CD4-positive, alpha-beta T cell treated with Interleukin-4 for 4 hours (primary cell): ENCODE measurements at regions not wholly inside any gene's neighbourhood (a gene's known extent, or its start where the extent isn't known, plus 50 kb on each side); places are given as distances from the start of the nearest gene placed in this dataset.
"Not testable (repeated sequence)": the region's sequence is repeated elsewhere in the genome, so short reads cannot be mapped to it uniquely, and the experiment has no call there.

Experiments used
- DNase-seq: peaks from one replicate; pipeline ENCODE4 v3.0.0-alpha.2; 2020

DNA sequence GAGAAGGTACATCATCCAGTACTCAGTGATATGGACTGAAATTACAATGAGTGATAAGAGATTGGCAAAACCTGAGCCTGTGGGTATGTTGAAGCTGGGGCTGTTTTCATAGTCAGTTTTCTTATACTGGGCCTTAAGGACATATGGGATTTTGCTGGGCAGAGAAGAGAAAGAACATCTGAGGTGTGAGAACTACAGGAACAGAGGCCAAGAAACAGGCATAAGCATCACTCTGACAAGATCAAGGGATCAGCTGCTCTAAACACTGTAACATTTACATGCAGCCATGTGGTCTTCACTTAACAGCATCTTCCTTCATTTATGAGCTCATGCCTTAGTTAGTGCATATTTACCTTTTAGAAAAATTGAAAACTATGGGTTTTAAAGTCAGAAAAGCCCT lies 220.0 kb downstream of the TRIM36 start:
- DNase-seq: no peak

DNA sequence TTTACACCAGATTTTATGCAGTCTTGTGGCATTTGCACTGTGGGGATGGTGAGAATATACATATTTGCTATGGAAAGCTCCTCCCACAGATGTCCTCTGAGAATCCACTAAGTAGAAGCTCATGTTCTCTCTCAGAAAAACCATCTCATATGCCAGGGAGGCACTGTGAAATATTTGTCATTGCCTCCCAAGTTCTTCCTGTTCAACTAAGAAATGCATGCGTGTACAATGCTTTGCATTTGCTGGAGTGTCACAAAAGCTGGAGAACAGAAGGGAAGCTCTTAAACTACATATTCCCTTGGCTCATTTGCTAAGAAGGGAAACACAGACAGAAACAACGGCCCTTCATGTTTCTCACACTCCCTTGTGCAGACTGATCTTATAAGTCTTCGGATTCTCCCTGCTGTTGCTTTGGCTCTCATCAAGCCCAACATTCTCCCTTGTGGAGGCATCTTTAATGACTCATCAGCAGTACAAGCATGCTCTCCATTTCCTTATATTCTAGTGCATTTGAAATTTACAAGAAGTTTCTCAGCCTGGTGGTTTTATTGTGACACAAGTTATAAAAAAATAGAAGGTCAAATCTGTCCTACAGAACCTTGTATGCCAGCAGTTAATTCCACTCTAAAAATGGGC lies 220.6 kb downstream of the TRIM36 start:
- no peak for DNase-seq

DNA sequence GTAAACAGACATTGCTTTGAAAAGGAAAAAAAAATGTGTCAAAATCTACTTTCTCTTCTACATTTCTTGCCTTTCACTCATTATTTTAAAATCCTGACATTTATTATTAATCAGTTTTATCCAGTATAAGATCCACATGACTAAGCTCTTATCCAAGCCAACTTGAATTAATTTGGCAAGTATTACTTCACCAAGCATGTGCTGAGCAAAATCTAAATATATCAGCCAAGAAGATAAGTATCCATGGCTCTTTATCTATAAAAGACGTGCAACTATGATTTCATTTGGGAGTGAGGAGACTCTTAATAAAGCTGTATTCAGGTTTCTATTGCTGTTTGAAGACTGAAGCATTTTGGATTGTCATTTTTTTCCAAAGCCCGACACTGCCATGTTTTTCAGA lies 221.3 kb downstream of the TRIM36 start:
- no peak for DNase-seq

DNA sequence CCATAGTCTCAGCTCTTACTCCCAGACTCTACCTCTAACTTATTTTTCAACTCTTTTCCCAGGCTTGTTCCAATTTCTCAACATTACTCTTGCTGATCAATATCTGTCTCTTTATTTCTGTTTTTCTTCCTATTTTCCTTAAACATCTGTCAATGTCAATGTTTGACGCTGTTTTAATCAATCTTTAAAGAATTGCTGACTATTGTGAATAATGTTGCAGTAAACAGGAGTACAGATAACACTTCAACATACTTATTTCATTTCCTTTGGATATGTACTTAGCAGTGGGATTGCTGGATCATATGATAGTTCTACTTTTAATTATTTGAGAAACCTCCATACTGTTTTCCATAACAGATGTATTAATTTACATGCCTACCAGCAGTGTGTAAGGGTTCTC lies 229.0 kb downstream of the TRIM36 start:
- no peak for DNase-seq

DNA sequence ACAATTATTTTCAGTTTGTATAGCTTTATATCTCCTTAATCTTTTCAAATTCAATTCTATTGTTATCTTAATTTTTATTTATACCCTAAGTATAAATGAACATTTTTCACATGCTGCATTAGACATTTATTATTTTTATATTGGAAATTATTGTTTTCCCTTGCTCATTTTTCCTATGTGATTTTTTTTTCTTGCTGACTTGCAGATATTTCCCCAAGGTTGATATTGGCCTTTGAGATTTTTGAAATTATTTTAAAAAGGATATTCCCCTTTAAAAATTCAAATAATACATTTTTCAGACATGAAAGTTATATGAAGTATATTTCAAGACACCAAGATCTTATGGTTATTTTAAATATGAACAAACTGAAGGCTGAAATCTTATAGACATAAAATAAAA lies 234.2 kb downstream of the TRIM36 start:
- no peak for DNase-seq

DNA sequence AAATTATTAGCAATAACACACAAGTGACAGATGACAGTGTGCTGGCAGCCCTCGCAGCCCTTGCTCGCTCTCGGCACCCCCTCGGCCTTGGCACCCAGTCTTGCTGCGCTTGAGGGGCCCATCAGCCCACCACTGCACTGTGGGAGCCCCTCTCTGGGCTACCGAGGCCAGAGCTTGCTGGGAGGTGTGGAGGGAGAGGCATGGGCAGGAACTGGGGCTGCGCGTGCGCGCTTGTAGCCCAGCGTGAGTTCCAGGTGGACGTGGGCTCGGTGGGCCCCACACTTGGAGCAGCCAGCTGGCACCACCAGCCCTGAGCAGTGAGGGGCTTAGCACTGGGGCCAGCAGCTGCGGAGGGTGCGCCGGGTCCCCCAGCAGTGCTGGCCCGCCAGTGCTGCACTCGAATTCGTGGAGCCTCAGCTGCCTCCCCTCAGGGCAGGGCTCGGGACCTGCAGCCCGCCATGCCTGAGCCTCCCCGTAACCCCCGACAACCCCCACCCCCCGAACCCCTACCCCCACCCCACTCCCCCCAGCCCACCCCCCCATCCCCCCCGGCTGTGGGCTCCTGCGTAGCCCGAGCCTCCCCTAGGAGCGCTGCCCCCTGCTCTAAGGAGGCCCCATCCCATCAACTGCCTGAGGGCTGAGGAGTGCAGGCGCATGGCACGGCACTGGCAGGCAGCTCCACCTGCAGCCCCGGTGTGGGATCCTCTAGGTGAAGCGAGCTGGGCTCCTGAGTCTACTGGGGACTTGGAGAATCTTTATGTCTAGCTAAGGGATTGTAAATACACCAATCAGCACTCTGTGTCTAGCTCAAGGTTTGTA lies 240.9 kb downstream of the TRIM36 start:
- DNase-seq: no peak

DNA sequence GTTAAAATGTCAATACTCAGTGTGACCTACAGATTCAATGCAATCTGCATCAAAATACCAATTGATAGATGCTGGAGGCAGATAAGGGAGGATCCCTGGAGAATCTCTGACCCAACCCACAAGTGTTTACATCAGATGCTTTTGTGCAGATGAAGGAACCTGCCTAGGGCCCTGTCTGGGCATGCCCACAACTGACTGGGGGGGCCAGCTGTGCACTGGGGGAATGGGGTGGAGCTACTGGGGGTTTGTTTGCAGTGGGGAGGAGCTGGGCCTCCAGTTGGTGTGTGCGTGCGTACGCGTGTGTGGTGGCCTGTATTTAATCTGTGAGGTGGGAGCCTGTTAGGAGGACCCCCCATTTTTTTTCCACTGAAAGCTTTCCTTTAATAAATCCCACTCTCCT lies 244.9 kb downstream of the TRIM36 start:
- DNase-seq: no peak

DNA sequence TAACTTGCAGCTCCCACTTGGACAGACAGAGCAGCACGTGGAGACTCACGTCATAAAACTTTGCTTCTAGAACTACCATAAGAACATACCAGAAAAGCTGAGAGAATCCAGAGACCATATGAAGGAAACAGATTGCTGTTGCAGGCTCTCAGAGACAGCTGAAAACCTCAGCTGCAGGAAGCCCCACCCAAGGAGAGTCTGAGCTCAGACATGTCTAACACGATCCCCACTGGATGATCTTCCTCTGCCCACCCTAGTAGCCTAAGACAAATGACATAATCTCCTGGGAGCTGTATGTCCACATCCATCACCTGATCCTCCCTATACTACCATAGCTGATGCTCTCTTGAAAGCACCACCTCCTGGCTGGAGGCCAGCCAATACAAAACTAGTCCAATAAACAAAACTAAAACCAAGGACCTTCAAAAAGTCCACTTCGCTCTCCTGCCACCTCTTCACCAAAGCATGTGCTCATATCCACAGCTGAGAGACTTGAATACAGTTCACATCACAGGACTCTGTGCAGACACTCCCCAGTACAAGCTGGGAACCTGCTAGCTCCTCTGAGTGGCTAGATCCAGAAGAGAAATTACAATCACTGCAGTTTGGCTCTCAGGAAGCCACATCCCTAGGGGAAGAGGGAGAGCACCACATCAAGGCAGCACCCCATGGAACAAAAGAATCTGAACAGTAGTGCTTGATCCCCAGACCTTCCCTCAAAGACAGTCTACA lies 257.4 kb downstream of the TRIM36 start:
- no peak for DNase-seq

DNA sequence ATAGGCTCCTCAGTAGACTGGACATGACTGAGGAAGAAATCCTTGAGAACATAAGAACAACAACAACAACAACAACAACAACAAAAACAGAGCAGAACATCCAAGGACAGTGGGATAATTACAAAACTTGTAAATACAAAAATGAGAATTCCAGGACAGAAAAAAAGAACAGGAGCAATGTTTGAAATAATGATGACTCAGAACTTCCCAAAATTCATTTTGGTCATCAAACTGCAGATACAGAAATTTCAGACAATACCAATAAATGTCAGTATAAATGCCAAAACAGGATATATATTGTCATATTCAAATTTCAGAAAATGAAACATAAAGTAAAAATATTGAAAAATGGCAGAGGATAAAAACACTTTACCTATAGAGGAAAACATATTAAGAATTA lies 259.0 kb downstream of the TRIM36 start:
- no peak for DNase-seq

DNA sequence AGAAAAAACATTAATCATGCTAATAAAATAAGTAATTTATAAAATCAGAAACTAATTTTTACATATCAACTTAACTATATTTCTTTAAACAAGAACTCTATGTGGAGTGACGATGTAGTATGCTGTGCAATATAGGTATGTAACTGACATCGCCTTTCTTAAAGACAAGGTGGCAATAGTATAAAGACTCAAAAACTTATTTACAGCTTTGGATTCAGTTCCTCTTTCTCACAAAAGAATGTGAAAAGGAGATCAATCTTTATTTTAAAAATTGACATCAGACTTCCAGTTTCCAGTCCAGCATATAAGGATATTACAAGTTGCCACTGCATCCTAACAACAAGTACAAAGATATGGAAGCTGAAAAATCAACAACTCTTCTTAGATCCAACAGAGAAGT lies 260.3 kb downstream of the TRIM36 start:
- no peak for DNase-seq

DNA sequence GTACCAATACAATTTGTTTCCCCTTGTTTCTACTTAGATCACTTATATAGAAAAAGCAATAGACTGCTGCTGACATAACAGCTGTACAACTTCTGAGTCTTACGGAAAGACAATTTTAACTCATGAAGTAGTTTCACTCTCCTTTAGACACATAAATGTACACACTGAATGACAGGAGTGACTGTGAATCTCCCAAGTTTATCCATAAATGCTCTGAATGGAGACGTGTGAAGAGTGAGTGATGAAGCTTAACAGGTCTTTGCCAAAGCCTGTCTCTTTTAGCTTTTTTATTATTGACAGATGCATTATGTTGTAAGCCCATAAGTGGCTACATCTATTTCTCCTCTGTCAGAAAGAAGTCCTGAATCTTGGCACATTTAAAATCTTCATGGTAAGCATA lies 265.9 kb downstream of the TRIM36 start:
- no peak for DNase-seq

DNA sequence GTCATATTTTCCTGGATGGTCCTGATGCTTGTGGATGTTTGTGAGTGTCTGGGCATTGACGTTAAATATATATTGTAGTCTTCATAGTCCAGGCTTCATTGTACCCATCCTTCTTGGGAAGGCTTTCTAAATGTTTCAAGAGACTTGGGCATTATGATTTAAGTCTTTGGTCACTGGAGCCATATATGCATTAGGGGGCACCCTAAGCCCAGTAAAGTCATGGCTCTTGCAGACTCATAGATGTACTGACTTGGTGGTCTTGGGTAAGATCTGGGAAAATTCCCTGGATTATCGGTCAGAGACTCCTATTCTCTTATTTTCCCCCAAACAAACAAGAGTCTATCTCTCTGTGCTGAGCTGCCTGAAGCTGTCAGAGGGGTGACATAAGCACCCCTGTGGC lies 271.1 kb downstream of the TRIM36 start:
- no peak for DNase-seq

DNA sequence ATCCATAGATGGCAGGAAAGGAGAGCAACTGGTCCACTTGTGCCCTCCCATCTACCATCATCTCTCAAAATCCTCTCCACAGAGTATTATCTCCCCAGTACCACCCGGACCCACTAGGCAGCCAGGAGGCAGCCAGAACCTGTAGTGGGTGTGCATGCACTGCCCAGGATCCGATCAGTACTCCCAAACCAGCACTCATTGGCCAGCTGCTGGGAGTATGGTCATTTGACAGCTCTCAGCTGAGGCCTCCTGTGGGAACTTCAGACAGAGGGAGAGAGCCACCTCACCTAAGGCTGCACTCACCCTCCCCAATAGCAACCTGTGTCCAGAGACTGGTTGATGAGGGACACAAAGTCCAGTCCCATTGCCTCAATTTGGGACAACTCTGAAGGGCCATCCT lies 286.0 kb downstream of the TRIM36 start:
- no peak for DNase-seq

DNA sequence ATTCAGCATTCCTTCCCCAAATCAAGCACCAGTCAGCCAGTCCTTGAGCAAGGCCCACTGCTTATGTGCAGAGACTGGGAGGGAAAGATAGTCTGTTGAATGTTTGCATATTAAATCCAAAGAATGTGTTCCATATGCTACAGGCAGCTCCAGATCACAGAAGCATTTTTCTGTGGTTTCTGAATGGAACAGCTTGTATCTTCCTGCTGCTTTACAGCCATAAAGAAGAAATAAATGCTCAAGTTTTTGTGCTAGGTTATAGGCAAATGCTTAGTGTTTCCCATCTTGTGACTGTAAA lies 310.3 kb downstream of the TRIM36 start:
- no peak for DNase-seq

DNA sequence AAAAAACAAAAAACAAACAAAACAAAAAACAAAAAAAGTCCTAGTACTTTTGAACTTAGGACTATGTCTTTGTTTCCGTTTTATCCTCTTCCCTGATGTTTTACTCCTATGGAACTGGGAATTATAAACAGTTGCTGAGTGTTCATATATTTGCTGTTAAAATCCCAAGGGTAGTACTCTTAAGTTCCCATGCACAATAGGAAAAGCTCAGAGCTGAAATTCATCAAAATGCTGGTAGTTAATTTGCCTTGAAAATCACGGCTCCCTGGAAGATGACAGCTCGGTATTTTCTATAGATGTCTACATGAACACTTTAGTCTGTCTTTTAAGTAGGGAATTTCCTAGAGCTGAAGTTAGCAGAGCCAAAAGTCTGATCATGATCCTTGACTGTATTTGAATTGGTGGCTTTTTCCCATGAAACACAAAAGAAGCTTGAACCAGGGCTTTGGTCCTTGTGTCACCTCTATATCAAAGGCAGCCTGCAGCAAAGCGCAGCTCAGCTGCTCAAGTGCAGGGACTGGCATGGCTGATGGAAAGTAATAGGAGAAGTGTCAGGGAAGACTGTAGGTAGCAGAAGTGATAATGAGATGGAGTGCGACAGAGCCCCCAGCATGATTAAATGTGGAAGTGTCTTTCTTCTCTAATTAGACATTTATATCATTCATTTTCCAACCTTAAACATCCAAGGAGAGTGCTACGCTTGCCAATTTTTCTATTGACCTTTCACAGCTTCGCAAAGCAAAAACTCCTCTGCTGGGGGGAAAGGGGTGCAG lies 310.9 kb downstream of the TRIM36 start:
- DNase-seq: no peak

DNA sequence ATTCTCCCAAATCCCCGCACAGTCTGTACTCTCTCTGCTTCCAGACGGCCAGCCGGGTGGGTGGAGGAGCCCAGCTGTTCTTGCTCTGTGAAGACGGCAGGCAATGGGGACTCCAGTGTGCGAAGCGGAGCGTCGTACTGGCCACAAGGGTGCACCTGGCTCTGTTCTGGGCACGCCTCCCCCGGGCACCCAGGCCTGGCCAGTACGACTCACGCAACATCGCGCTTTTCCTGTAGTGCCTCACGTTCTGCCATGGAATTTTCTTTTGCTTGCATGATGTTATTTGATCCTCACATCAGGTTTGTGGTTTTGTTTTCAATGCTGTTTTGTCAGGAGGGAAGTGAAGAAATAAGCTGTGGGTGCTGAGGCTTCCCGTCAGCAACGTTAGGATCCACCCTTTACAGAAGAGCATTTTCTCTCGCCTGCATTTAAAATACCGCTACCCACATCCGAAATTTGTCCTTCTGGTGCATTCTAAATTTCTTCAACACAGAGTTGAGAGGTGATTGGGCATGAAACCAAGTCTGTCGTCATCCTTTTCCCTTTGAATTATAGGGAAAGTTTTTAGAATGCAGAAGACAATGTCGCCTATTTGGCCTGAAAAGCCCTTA lies 311.7 kb downstream of the TRIM36 start:
- DNase-seq: no peak

DNA sequence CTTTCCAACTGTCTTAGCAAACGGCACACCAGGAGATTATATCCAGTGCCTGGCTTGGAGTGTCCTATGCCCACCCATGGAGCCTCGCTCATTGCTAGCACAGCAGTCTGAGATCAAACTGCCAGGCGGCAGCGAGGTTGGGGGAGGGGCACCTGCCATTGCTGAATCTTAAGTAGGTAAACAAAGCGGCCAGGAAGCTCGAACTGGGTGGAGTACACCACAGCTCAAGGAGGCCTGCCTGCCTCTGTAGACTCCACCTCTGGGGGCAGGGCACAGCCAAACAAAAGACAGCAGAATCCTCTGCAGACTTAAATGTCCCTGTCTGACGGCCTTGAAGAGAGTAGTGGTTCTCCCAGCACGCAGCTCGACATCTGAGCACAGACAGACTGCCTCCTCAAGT lies 325.0 kb downstream of the TRIM36 start:
- DNase-seq: not testable (repeated sequence)

DNA sequence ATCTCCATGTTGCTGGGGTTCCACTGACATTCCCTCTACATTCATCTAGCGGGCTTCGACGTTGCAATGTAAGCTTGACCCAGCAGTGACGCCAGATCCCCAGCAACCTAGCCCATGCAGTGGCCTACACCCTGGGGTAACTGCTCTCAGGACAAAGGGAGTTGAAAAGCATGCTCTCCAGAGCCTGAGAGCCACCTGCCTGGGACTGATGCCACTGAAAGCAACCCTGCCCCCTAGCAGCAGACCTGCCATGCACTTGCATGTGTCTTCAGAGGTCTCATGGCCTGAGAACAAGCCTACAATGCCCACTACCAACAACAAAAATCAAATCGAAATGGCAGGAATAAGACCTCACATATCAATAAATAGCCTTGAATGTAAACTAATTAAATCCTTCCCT lies 330.3 kb downstream of the TRIM36 start:
- DNase-seq: no peak

DNA sequence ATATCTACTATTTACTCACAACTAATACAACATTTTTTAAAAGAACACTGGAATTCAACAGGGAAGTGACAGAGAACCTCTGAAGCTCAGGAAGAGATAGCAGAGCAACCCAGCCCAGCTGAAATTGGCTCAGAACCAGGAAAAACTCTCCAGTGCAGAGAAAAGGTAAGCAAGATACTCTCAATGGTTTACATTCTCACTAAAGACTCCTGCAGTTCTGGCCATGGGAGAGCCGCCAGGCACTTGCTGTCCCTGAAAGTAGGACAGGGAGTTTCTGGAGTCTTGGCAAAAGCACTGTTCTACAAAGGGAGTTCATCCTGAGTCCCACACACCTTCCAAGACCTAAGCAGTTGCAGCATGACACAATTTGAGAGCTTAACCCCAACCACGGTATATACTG lies 330.8 kb downstream of the TRIM36 start:
- no peak for DNase-seq

DNA sequence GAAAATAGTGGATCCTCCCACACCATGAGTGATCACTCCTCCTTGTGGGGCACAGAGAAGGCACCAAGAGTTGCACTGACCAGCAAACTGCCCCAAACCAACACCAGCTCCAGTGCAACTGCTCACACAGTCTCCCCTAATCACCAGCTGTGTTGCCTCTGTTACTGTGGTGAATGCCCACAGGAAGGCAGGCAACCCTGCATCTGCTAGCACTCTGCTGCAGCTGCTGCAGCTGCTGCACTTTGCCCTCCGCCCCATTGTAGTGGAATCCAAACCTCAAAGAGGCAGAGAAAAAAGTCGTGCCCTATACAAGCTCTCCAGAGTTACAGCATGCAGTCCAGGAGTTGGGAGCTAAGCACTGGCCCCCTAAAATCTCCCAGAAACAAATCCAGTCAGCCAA lies 339.6 kb downstream of the TRIM36 start:
- DNase-seq: no peak

DNA sequence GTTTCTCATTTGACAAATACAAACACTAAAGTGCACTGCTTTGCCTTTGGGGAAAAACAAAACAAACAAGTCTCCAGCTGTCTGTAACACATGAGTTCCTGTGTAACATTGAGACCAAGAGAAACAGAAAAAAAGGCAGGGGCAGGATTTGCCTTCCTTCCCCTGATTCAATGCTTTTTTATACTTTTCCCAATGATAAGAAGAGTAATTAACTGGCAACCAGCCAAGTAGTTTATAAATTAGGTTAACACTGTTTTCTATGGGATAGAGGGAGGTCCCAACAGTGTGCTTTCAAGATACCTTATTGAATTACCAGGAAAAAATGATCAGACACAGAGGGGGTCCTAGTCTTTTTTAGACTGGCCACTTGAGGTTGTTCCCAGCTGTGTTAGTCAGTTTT lies 346.8 kb downstream of the TRIM36 start:
- no peak for DNase-seq

DNA sequence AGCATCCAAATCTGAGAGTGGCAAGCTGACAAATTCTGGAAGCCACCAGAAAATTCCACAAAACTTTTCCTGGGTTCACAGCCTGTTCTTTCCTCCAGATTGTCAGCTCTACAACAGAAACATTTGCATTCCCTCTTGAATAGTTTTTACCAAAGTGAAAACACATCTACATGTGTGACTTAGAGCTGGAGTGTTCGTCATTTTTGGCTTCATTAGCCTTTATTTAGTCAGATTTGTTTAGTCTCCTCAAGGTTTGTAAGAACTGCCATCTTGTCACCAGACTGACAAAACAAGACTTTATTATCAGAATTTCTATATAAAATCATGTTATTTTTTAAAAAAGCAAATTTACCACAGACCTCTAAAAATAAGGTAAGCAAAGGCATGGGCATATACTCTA lies 347.3 kb downstream of the TRIM36 start:
- DNase-seq: no peak

DNA sequence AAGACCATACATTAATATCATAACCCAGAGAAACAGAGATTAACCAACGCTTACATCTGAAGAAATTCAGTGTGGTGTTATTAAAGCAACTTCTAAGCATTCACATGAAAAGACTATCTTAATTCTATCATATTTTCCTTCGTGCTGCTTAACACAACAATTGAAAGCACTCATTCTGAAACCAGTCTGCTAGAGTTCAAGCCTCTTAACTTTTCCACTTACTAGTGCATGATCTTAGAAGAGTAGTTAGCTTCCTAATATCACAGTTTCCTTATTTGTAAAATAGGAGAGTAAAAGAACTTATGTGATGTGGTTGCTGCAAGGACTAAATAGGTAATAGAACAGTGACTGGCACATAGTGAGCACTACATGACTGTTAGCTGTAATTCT lies 379.3 kb downstream of the TRIM36 start:
- no peak for DNase-seq
